Cardiac fibroblast (primary cell): ENCODE measurements at regions not wholly inside any gene's neighbourhood (a gene's known extent, or its start where the extent isn't known, plus 50 kb on each side); places are given as distances from the start of the nearest gene placed in this dataset.

ENCODE experiments used
- DNase-seq, 2 donors: peaks; one replicate each; pipeline versions ENCODE4 v3.0.0 to v3.0.0-alpha.2; 2010; ENCODE audit warnings: low read depth in 2 of 2
- H3K4me3 ChIP-seq, 2 donors: replicated peaks in 1 of 2; 1 replicate in 1 of 2; 2 replicates in 1 of 2; pipeline ENCODE4 v1.5.1; 2011; ENCODE audit warnings: low read depth in 2 of 2, low read length in 2 of 2, mild to moderate bottlenecking in 2 of 2, moderate library complexity in 1 of 2
- TF ChIP-seq, protein P1 (sequence below): IDR thresholded peaks from one replicate; pipeline ENCODE4 v1.5.1; 2011; ENCODE audit warnings: low read depth, mild to moderate bottlenecking, low read length, inconsistent platforms

GRCh38 chr12:132417741-132418140, 72.2 kb upstream of the FBRSL1 start:
- H3K4me3 ChIP-seq: no peak overlapping the region
- TF ChIP-seq, protein P1, sequence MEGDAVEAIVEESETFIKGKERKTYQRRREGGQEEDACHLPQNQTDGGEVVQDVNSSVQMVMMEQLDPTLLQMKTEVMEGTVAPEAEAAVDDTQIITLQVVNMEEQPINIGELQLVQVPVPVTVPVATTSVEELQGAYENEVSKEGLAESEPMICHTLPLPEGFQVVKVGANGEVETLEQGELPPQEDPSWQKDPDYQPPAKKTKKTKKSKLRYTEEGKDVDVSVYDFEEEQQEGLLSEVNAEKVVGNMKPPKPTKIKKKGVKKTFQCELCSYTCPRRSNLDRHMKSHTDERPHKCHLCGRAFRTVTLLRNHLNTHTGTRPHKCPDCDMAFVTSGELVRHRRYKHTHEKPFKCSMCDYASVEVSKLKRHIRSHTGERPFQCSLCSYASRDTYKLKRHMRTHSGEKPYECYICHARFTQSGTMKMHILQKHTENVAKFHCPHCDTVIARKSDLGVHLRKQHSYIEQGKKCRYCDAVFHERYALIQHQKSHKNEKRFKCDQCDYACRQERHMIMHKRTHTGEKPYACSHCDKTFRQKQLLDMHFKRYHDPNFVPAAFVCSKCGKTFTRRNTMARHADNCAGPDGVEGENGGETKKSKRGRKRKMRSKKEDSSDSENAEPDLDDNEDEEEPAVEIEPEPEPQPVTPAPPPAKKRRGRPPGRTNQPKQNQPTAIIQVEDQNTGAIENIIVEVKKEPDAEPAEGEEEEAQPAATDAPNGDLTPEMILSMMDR: no peak
- no peak for DNase-seq

GRCh38 chr12:132416827-132417226, 73.1 kb upstream of the FBRSL1 start:
- no peak for DNase-seq
- H3K4me3 ChIP-seq: no peak overlapping the region
- TF ChIP-seq, protein P1: no peak

DNA sequence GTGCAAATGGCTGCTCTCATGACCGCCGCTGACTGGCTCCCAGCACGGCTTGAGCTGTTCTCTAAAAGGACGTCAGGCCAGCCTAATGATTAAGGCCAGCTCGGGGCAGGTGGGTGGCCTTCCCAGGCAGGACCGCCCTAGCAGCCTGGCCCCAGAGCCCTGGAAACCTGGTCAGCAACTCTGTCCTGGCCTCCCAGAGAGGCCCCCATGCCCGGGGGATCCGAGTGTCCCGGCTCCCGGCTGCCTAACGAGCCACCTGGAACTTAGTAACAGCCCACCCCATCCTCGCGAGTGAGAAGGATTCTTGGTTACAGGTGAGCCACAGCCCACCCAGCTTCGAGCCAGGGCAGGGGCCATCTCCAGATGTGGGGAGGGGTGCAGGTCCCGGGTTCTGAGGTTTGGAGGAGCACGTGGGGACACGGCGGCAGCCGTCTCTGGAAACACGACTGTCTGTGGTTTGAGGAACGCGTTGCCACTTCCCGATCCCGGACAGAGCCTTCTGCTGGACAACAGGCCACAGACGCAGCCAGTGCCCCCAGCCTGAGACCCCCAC, 73.8 kb upstream of the FBRSL1 start:
- TF ChIP-seq, protein P1: no peak
- DNase-seq: no peak
- no peak overlapping the region for H3K4me3 ChIP-seq

DNA sequence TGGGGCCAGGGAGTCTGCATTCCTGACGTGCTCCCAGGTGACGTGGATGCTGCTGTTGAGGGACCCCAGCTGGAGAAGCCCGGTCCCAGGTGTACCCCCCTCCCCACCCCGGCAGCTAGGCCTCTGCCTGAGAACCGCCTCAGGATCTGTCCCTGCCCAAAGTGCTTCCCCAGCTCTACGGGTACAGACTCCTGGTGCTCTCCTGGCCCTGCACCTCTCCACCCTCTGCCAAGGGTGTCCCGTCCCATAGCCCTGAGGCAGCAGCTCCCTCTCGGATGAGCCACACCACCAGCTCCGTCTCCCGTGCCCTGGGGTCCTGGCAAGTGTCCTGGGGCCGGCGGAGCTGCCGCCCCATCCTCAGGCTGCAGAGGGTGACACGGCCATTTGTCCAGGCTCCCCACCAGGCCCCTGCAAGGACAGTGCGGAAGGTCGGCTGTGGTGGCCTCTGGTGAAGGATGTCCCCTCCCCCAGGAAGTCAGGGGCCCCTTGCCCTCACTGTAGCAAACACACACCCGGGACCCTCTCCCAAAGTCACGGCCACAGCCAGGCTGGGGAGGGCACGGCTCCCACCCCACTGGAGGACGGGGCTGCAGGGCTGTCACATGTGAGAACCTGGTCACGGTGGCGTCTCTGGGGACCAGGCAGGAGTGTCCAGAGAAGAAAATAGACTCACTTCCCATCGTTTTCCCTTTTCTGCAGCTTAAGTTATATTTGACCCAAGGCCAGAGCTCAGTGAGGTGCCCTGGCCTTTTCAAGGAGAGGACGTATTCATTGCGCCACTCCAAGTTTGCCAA, 74.4 kb upstream of the FBRSL1 start:
- no peak for DNase-seq
- TF ChIP-seq, protein P1: no peak
- H3K4me3 ChIP-seq: no peak overlapping the region

GRCh38 chr12:132414634-132415326, 75.2 kb upstream of the FBRSL1 start:
- peak; percentile 75 to 81 for DNase-seq
- no peak overlapping the region for H3K4me3 ChIP-seq
- TF ChIP-seq, protein P1: peak; percentile 92

DNA sequence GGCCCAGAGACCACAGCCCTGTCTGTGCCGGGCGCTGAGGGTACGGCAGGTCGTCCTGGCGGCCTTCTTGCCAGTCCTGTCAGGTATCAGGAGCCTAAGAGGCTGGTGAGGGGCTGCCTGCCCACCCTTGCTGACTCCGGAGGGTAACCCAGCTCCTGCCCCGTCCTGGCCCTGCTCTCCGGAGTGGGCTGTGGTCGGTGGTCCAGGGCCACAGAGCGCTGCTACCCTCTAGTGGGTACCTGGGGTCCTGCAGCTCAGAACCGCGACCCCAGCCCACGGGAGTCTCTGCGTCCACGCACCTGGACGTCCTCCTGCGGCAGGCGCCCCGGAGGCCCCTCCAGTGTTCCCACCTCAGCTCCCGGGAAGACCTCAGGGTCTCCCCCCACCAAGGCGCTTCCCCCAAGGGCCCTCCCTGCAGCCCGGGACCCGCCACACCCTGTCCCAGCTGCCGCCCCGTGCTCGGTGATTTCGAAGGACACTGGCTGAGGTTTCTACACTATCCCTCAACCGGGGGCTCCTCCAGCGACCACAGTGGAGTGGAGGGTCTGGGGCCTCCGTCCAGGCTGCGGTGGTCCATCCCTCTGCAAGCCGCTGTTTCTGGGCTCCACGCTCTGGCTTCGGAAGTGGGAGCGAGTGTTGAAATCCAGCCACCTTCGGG, 75.9 kb upstream of the FBRSL1 start:
- no peak for DNase-seq
- TF ChIP-seq, protein P1: peak; percentile 66
- H3K4me3 ChIP-seq: no peak overlapping the region
